ENCODE measurements at regions not wholly inside any gene's neighbourhood (a gene's known extent, or its start where the extent isn't known, plus 50 kb on each side); places are given as distances from the start of the nearest gene placed in this dataset.

DNA sequence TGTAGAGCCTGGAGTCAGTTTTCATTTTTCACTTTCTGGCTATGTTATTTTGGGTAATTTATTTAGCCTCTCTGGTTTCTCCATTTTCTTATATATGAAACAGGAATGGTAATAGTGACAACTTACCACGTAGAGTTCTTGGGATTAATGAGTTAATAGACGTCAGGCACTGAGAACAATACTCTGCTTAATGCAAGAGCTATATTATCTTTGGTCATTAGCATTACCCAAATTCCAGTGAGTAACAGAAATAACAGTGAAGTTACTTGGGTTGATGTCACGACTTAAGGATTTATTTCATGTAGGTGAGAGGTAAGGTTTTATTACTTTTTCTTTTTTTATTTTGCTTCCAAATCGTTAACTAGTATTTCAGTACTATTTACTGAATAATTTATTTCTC lies 601.0 kb upstream of the GCFC2 start:
- Mint-ChIP-seq H3K27me3 (ENCODE audit: low read depth) (no peaks in the 10 kb centered on the region), H3K9me3 (peaks cover 6% of the 10 kb centered on the region), H3K36me3 (no peaks in the 10 kb centered on the region), H3K4me1 (peaks cover 12% of the 10 kb centered on the region), H3K27ac (no peak overlapping the region), H3K4me3 (no peak overlapping the region)
- DNase-seq (ENCODE audit: low spot score) (no peak), ATAC-seq (no peak)
- CTCF ChIA-PET: no interaction called here
- POLR2A ChIA-PET: no interaction called here
- TF ChIP-seq OVOL2 (CRISPR knock-in tag; IDR thresholded peaks at IDR 0.05; ENCODE audit: borderline replicate concordance) (no peak), NFYB (CRISPR knock-in tag; conservative IDR thresholded peaks at IDR 0.05; ENCODE audit: low read depth) (no peak), GRHL2 (CRISPR knock-in tag; IDR thresholded peaks at IDR 0.05; ENCODE audit: insufficient replicate concordance, severe bottlenecking) (no peak), MYBL2 (CRISPR knock-in tag; IDR thresholded peaks at IDR 0.05) (no peak), SOX15 (CRISPR knock-in tag; IDR thresholded peaks at IDR 0.05) (no peak), TCF7 (CRISPR knock-in tag; IDR thresholded peaks at IDR 0.05; ENCODE audit: low read depth) (no peak), PRRX2 (CRISPR knock-in tag; IDR thresholded peaks at IDR 0.05) (no peak), ZNF219 (CRISPR knock-in tag; IDR thresholded peaks at IDR 0.05; ENCODE audit: borderline replicate concordance) (no peak), NFE2L1 (CRISPR knock-in tag; IDR thresholded peaks at IDR 0.05) (no peak), RORB (CRISPR knock-in tag; IDR thresholded peaks at IDR 0.05) (no peak)
- TF ChIP-seq, protein P1, sequence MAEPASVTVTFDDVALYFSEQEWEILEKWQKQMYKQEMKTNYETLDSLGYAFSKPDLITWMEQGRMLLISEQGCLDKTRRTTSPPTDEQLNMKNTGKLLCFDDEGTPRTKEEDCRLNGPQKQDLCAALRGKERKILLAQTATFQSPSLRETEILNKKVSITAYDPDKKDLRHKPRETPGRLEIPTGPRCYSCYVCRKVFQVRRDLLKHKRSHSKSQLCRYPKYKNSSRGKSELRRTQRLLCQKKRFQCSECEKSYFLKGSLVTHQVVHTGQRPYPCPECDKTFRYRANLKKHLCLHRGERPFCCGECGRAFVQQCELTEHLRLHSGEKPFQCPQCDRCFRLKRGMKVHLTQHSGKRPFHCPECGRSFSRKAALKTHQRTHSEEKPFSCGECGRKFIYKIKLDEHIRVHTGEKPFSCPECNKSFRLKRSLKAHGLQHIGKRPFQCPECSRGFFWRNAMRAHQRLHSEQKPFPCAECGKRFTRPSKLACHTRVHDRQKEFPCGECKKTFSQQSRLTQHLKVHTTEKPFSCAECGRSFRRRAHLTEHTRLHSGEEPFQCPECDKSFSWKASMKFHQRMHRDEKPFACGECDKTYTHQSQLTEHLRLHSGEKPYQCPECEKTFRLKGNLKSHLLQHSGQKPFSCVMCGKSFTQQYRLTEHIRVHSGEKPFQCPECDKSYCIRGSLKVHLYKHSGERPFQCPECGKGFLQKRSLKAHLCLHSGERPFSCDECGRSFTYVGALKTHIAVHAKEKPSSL (CRISPR knock-in tag; conservative IDR thresholded peaks at IDR 0.05): no peak
- TF ChIP-seq, protein P2, sequence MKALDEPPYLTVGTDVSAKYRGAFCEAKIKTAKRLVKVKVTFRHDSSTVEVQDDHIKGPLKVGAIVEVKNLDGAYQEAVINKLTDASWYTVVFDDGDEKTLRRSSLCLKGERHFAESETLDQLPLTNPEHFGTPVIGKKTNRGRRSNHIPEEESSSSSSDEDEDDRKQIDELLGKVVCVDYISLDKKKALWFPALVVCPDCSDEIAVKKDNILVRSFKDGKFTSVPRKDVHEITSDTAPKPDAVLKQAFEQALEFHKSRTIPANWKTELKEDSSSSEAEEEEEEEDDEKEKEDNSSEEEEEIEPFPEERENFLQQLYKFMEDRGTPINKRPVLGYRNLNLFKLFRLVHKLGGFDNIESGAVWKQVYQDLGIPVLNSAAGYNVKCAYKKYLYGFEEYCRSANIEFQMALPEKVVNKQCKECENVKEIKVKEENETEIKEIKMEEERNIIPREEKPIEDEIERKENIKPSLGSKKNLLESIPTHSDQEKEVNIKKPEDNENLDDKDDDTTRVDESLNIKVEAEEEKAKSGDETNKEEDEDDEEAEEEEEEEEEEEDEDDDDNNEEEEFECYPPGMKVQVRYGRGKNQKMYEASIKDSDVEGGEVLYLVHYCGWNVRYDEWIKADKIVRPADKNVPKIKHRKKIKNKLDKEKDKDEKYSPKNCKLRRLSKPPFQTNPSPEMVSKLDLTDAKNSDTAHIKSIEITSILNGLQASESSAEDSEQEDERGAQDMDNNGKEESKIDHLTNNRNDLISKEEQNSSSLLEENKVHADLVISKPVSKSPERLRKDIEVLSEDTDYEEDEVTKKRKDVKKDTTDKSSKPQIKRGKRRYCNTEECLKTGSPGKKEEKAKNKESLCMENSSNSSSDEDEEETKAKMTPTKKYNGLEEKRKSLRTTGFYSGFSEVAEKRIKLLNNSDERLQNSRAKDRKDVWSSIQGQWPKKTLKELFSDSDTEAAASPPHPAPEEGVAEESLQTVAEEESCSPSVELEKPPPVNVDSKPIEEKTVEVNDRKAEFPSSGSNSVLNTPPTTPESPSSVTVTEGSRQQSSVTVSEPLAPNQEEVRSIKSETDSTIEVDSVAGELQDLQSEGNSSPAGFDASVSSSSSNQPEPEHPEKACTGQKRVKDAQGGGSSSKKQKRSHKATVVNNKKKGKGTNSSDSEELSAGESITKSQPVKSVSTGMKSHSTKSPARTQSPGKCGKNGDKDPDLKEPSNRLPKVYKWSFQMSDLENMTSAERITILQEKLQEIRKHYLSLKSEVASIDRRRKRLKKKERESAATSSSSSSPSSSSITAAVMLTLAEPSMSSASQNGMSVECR (CRISPR knock-in tag; IDR thresholded peaks at IDR 0.05; ENCODE audit: borderline replicate concordance): no peak
- TF ChIP-seq, protein P3, sequence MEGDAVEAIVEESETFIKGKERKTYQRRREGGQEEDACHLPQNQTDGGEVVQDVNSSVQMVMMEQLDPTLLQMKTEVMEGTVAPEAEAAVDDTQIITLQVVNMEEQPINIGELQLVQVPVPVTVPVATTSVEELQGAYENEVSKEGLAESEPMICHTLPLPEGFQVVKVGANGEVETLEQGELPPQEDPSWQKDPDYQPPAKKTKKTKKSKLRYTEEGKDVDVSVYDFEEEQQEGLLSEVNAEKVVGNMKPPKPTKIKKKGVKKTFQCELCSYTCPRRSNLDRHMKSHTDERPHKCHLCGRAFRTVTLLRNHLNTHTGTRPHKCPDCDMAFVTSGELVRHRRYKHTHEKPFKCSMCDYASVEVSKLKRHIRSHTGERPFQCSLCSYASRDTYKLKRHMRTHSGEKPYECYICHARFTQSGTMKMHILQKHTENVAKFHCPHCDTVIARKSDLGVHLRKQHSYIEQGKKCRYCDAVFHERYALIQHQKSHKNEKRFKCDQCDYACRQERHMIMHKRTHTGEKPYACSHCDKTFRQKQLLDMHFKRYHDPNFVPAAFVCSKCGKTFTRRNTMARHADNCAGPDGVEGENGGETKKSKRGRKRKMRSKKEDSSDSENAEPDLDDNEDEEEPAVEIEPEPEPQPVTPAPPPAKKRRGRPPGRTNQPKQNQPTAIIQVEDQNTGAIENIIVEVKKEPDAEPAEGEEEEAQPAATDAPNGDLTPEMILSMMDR (IDR thresholded peaks at IDR 0.05): no peak

DNA sequence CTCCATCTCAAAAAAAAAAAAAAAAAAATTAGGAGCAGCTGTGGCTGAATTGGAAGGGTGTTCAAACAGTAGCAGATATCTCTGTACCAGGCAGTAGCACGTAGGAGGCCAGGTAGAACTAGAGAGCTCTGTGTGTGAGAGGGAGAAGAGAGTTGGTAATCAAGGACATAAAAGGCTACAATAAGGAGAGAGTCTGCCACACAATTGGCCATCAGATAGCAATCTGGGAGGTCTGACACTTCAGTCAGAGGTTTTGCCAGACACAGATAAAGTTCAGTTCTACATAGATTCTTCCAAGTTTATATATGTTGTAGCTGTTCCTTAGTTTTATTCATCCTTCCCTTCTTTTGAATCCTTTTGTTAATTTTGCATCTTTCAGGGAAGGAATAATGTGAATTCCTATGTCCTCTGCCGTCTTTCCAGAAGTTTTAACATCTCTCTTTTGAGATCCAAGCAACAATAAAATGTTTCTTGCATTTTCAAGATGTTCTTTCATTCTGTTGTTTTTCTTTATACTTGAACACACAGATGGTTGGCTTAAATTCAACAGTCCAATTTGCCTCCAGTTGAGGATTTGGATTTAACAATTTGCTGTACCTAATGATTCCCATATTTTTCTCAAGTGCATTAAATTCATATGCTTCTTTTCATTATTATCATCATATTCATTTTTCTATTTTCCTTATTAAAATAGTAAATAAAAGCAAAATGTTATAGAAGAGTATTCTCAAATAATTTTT lies 600.3 kb upstream of the GCFC2 start:
- DNase-seq (ENCODE audit: low spot score) (no peak), ATAC-seq (no peak)
- Mint-ChIP-seq H3K27ac (no peak overlapping the region), H3K4me3 (no peak overlapping the region), H3K9me3 (peaks cover 6% of the 10 kb centered on the region), H3K4me1 (peaks cover 12% of the 10 kb centered on the region), H3K36me3 (no peaks in the 10 kb centered on the region), H3K27me3 (ENCODE audit: low read depth) (no peaks in the 10 kb centered on the region)
- POLR2A ChIA-PET: no interaction called here
- CTCF ChIA-PET: no interaction called here
- TF ChIP-seq ZBTB21 (CRISPR knock-in tag; IDR thresholded peaks at IDR 0.05; ENCODE audit: borderline replicate concordance): no peak
- TF ChIP-seq NR3C1 (CRISPR knock-in tag; conservative IDR thresholded peaks at IDR 0.05; ENCODE audit: low read depth): no peak
- TF ChIP-seq, protein P4, sequence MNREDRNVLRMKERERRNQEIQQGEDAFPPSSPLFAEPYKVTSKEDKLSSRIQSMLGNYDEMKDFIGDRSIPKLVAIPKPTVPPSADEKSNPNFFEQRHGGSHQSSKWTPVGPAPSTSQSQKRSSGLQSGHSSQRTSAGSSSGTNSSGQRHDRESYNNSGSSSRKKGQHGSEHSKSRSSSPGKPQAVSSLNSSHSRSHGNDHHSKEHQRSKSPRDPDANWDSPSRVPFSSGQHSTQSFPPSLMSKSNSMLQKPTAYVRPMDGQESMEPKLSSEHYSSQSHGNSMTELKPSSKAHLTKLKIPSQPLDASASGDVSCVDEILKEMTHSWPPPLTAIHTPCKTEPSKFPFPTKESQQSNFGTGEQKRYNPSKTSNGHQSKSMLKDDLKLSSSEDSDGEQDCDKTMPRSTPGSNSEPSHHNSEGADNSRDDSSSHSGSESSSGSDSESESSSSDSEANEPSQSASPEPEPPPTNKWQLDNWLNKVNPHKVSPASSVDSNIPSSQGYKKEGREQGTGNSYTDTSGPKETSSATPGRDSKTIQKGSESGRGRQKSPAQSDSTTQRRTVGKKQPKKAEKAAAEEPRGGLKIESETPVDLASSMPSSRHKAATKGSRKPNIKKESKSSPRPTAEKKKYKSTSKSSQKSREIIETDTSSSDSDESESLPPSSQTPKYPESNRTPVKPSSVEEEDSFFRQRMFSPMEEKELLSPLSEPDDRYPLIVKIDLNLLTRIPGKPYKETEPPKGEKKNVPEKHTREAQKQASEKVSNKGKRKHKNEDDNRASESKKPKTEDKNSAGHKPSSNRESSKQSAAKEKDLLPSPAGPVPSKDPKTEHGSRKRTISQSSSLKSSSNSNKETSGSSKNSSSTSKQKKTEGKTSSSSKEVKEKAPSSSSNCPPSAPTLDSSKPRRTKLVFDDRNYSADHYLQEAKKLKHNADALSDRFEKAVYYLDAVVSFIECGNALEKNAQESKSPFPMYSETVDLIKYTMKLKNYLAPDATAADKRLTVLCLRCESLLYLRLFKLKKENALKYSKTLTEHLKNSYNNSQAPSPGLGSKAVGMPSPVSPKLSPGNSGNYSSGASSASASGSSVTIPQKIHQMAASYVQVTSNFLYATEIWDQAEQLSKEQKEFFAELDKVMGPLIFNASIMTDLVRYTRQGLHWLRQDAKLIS (CRISPR knock-in tag; IDR thresholded peaks at IDR 0.05; ENCODE audit: borderline replicate concordance): no peak
- no peak for TF ChIP-seq CREM (CRISPR knock-in tag; IDR thresholded peaks at IDR 0.05)
- TF ChIP-seq ZNF263 (CRISPR knock-in tag; IDR thresholded peaks at IDR 0.05; ENCODE audit: low read depth): no peak
- TF ChIP-seq, protein P5, sequence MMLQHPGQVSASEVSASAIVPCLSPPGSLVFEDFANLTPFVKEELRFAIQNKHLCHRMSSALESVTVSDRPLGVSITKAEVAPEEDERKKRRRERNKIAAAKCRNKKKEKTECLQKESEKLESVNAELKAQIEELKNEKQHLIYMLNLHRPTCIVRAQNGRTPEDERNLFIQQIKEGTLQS (CRISPR knock-in tag; conservative IDR thresholded peaks at IDR 0.05): no peak
- no peak for TF ChIP-seq NFE2L1 (CRISPR knock-in tag; IDR thresholded peaks at IDR 0.05)
- TF ChIP-seq MXD4 (CRISPR knock-in tag; IDR thresholded peaks at IDR 0.05; ENCODE audit: borderline replicate concordance): no peak
